ENCODE measurements at regions not wholly inside any gene's neighbourhood (a gene's known extent, or its start where the extent isn't known, plus 50 kb on each side); places are given as distances from the start of the nearest gene placed in this dataset.

DNA sequence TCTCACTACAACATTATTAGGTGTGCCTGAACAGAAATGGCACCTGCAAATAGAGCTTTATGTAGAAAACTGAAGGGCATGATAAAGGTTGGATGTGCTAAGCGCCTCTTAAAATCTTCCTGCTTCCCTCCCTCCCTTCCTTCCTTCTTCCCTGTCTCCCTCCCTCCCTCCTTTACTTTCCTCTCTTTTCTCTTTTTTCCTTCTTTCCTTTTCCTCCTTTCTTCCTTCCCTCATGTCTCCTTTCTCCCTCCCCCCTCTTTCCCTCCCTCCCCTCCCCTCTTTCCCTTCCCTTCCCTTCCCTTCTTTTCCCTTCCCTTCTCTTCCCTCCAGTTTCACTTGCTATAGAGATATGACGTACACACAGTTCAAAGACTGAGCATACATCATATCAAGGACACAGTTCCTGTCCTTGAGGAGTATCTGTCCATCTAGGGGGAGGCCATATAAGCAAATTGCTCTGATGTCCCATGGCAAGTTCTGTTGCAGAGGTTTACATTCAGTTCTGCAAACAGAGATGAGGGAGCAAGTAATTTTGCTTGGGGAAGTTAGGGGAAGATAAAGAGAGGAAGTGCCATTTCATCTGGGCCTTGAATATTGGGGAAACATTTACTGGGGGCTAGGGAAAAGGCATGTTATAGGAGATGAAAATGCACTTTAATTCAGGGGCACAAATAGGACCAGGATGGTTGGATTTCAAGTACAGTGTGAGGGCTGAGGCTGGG lies 79.0 kb upstream of the EEF1E1 start:
- TF ChIP-seq, protein P1, sequence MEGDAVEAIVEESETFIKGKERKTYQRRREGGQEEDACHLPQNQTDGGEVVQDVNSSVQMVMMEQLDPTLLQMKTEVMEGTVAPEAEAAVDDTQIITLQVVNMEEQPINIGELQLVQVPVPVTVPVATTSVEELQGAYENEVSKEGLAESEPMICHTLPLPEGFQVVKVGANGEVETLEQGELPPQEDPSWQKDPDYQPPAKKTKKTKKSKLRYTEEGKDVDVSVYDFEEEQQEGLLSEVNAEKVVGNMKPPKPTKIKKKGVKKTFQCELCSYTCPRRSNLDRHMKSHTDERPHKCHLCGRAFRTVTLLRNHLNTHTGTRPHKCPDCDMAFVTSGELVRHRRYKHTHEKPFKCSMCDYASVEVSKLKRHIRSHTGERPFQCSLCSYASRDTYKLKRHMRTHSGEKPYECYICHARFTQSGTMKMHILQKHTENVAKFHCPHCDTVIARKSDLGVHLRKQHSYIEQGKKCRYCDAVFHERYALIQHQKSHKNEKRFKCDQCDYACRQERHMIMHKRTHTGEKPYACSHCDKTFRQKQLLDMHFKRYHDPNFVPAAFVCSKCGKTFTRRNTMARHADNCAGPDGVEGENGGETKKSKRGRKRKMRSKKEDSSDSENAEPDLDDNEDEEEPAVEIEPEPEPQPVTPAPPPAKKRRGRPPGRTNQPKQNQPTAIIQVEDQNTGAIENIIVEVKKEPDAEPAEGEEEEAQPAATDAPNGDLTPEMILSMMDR (IDR thresholded peaks at IDR 0.05) = no peak
- no peak for TF ChIP-seq POLR2A (IDR thresholded peaks at IDR 0.05)
